HUES48 (cell line): ENCODE measurements at regions not wholly inside any gene's neighbourhood (a gene's known extent, or its start where the extent isn't known, plus 50 kb on each side); places are given as distances from the start of the nearest gene placed in this dataset.
A peak's percentile ranks its signal among the peaks of the same experiment; 100 is the strongest.
"Not testable (repeated sequence)": the region's sequence is repeated elsewhere in the genome, so short reads cannot be mapped to it uniquely, and the experiment has no call there.

Experiments
- H3K27ac ChIP-seq: one replicate; pipeline ENCODE4 v1.7.0; 2013; ENCODE audit warnings: low read depth, low read length, inconsistent platforms
- H3K27me3 ChIP-seq: 2 replicates; pipeline ENCODE4 v1.6.1; 2013; ENCODE audit warnings: mild to moderate bottlenecking, low read length; ENCODE audit not compliant: control insufficient read depth, insufficient read depth
- H3K36me3 ChIP-seq: 2 replicates; pipeline ENCODE4 v1.6.1; 2013; ENCODE audit warnings: low read length; ENCODE audit not compliant: control insufficient read depth, insufficient read depth
- H3K4me1 ChIP-seq: 2 replicates; pipeline ENCODE4 v1.6.1; 2013; ENCODE audit warnings: mild to moderate bottlenecking, low read length; ENCODE audit not compliant: control insufficient read depth, insufficient read depth
- H3K4me3 ChIP-seq: 2 replicates; pipeline ENCODE4 v1.5.1; 2013; ENCODE audit warnings: mild to moderate bottlenecking, low read depth, low read length
- H3K9ac ChIP-seq: 2 replicates; pipeline ENCODE4 v1.6.1; 2013; ENCODE audit warnings: mild to moderate bottlenecking, low read depth, low read length, moderate library complexity
- H3K9me3 ChIP-seq: 2 replicates; pipeline ENCODE4 v1.6.1; 2013; ENCODE audit warnings: low read length; ENCODE audit not compliant: control insufficient read depth, insufficient read depth

DNA sequence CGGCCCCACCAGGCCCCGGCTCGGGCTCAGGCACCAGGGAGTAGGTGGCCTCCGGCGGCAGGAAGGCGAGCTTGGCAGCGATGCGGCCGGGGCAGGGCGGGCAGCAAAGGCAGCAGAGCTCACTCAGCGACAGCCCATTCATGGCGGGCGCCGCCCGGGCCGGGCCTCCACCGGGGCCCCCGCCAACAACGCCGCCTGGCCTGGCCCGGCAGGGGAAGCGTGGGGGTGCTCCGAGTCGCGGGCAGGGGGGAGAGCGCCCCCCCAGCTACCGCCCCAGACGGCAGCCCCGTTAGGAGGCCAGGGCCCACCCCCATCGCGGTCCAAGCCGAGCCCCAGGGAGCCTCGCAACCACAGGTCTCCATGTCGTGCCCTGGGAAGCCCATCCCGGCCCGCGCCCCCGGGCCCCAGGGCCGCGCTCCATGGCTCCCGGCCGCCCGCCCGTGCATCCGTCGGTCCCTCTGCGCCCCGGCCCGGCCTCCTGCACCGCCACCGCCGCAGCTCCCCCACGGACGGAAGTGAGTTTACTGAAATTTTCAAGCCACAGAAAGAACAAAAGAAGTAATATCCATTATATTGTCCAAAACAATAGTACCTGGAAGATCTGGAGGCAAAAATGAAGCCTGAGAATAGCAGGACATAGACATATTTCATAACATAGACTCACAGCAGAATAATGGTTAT lies 126.6 kb upstream of the VPREB1 start:
- not testable (repeated sequence) for H3K9ac ChIP-seq, H3K27ac ChIP-seq, H3K4me3 ChIP-seq, H3K36me3 ChIP-seq, H3K4me1 ChIP-seq, H3K9me3 ChIP-seq
- H3K27me3 ChIP-seq = peaks cover 56% of the 10 kb centered on the region

DNA sequence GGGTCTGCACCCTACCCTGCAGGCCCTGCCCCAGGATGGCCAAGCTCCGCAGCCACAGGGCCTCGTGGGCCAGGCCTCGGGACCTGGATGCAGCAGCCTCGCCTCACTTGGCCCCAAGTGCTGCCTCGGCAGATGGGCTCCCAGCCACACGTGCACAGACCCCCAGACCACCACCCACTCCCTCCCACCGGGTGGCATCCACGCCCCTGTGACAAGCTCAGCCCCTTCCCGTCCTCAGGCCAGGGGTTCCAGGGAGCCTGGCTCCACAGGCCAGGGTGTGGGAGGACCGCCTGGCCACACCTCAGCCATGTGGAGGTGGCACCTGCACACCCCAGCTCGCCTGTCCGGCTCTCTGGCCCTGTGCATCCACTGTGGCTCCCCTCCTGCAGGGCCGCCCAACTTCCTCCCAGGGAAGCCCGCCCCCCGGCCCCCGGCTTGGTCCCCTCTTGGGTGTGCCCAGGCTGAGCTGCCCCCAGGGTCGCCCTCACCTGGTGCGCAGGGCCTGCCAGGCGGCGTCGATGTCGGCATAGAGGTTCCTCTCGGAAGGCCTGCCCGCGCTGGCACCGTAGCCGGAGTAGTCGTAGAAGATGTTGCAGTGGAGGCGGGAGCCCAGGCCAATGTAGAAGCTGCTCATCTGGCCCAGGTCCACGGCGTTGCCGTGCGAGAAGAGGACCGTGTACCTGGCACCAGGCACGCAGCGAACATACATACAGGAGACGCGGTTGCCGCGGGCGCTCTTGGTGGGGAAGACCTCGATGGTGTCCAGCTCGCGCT lies 127.4 kb upstream of the VPREB1 start:
- peaks cover 56% of the 10 kb centered on the region for H3K27me3 ChIP-seq
- H3K9ac ChIP-seq, H3K4me3 ChIP-seq, H3K9me3 ChIP-seq, H3K4me1 ChIP-seq, H3K36me3 ChIP-seq, H3K27ac ChIP-seq: not testable (repeated sequence)

DNA sequence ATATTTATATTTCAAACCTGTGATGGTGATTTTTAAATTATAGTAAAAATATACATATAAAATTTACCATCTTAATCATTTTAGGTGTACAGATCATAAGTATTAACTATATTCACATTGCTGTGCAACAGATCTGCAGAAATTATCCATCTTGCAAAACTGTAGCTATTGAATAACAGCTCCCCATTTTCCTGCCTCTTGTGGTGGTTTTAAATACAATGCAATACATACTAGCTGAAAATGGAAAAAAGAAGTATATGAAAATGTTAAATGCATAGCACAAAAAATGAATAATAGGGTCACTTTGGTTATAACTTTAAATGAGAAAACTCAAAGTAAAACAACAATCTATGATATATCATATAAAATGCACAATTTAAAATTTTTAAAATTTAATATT lies 130.9 kb upstream of the VPREB1 start:
- H3K27me3 ChIP-seq = peaks cover 49% of the 10 kb centered on the region
- H3K4me1 ChIP-seq = no peaks in the 10 kb centered on the region; the same call in 1 of the 2 replicates
- H3K9ac ChIP-seq = no peak overlapping the region
- H3K9me3 ChIP-seq = no peaks in the 10 kb centered on the region
- H3K27ac ChIP-seq = no peak overlapping the region
- no peak overlapping the region for H3K4me3 ChIP-seq
- no peaks in the 10 kb centered on the region for H3K36me3 ChIP-seq

DNA sequence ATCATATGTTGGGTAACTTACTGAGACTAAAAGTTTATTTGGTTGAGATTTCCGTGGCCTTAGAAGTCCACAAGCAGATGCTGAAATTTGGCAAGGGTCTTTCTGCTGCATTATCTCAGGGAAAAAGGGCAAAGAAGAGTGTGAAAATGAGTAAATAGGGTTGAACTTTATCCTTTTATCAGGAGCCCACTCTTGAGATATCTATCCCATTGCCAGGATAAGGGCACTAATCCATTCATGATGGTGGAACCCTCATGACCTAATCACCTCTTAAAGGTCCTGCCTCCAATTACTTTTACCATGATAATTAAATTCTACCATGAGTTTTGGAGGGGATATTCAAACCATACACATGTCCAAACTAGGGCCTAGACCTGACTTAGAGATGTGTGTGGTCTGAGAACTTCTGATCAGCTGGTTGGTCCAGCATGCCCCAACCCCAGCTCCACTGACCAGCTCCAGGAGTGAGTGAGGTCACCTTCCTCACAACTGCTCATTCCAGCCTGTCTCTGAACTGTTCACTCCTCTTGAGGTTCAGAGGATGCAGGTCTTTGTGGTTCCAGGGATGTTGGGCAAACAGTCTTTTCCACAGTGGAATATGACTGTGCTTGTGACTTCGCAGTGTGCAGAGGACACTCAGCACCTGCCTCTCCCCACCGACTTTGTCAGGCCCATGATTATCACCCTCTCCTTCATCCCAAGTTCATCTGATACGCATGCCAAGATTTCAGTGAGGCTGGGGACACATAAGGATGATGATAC lies 130.1 kb upstream of the TOP3B start:
- H3K4me3 ChIP-seq = no peak overlapping the region
- H3K27me3 ChIP-seq = peaks cover 50% of the 10 kb centered on the region
- H3K4me1 ChIP-seq = peaks cover 3% of the 10 kb centered on the region
- no peaks in the 10 kb centered on the region for H3K9me3 ChIP-seq
- H3K27ac ChIP-seq = no peak overlapping the region
- no peak overlapping the region for H3K9ac ChIP-seq
- H3K36me3 ChIP-seq = no peaks in the 10 kb centered on the region

DNA sequence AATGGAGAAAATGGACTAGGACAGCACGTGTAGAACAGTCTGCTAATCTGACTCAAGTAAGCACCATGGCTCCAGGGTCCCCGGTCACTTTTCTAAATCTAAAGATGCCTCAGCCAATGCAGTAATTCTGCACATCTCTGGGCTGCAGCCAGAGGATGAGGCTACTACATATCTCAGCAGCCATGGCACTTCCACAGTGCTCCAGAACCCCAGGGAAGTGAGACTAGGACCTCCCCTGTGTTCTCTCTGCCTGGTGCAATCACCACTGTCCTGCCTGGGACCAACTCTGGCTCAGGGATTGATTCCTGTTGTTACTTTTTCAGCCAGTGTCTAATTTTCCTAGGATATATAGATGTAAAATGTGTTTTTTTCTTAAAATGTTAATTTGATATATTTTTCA lies 129.4 kb upstream of the TOP3B start:
- peaks cover 5% of the 10 kb centered on the region for H3K4me1 ChIP-seq
- no peak overlapping the region for H3K4me3 ChIP-seq
- no peaks in the 10 kb centered on the region for H3K9me3 ChIP-seq
- H3K9ac ChIP-seq = no peak overlapping the region
- H3K27me3 ChIP-seq = peaks cover 57% of the 10 kb centered on the region
- no peak overlapping the region for H3K27ac ChIP-seq
- no peaks in the 10 kb centered on the region for H3K36me3 ChIP-seq

DNA sequence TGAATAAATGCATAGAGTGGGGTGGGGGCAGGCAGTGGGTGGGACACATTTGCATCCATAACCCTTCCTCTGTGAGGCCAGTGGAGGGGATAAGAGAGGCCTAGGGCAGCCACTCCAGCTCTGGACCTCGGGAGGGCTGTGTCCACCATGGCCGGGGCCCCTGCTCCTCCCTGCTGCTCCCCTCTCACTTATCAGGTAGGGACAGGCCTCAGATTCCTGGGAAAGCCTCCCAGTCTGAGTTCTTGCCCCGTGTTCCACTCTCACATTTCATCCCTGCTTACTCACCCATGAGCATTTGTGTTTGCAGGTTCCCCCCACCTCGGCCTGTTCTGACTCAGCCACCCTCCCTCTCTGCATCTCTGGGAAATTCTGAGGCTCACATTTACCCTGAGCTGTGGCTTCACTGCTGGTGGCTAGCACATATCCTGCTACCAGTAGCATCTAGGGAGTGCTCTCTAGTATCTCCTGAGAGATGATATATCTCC lies 128.7 kb upstream of the TOP3B start:
- Histone ChIP-seq H3K9me3 (no peaks in the 10 kb centered on the region), H3K4me1 (peaks cover 5% of the 10 kb centered on the region), H3K4me3 (no peak overlapping the region), H3K9ac (no peak overlapping the region), H3K27me3 (peaks cover 63% of the 10 kb centered on the region), H3K36me3 (no peaks in the 10 kb centered on the region), H3K27ac (peak overlapping the region; percentile 75)

DNA sequence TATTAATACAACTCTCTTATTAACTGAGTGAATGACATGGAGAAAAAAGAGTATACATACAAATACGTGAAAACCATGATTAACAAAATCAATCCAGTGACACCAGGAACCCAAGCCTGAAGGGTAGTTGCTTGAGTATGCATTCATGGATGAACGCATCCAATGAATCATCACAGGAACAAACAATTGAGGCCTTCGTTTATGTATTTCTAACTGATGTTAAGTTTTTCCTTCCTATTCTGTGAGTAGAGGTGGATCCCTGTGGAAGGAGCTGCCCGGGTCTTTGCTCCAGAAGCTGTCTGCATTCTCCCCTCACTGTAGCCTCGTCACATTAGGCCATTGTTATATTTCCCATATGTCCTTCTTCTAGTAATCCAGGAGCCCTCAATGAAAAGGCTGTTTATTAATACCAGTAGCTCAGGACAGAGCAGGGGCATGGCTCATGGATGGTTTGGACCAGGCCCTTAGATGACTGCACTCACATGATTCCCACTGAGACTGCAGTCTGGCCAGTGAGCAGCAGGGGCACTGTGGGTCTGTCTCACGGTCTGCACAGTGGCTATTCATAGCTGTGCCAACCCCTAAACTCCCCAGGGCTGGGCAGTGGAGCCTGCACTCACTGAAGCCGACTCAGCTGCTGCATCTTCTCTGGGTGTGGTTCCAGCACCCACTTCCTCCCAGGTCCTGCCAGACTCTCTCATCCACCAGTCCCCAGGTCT lies 128.1 kb upstream of the TOP3B start:
- no peaks in the 10 kb centered on the region for H3K36me3 ChIP-seq
- H3K9ac ChIP-seq = no peak overlapping the region
- H3K9me3 ChIP-seq = no peaks in the 10 kb centered on the region
- no peak overlapping the region for H3K4me3 ChIP-seq
- peaks cover 5% of the 10 kb centered on the region for H3K4me1 ChIP-seq
- H3K27me3 ChIP-seq = peaks cover 64% of the 10 kb centered on the region
- peak overlapping the region; percentile 75 for H3K27ac ChIP-seq

DNA sequence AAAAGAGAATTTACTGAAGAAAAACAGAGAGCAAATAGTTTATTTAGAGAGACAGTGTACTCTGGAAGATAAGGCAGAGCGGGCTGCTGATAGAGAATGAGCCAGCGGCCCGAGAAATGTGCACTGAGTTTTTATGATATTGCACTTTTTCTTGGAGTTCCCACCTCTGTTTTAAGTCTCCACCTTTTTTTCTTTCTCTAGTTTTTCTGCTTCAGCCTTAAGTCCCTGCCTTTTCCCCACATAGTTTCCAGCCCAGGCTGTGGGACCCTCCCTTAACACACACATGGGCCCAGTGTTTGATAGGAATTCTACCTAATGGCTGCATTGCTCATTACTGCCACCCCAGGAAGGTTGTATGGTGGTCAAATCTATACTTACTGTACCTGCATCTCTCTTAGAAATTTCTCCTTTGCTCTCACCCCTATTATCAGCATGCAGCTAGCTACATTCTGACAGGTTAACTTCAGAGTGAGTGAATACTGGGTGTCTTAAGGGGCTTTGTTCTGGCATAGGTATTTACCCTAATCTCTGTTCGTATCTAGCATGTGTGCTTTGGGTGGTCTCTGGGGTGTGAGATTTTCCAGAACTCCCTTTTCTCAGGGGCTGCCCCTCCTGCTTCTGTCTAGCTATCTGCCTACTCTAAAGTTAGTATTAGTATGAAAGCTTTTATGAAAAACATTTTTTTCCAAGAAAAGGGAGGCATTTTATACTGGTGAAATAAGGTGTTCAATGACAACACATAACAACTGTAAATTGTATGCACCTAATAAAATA lies 127.3 kb upstream of the TOP3B start:
- H3K27ac ChIP-seq = no peak overlapping the region
- peaks cover 72% of the 10 kb centered on the region for H3K27me3 ChIP-seq
- H3K9ac ChIP-seq = no peak overlapping the region
- H3K9me3 ChIP-seq = no peaks in the 10 kb centered on the region
- H3K4me3 ChIP-seq = no peak overlapping the region
- peaks cover 5% of the 10 kb centered on the region for H3K4me1 ChIP-seq
- no peaks in the 10 kb centered on the region for H3K36me3 ChIP-seq

DNA sequence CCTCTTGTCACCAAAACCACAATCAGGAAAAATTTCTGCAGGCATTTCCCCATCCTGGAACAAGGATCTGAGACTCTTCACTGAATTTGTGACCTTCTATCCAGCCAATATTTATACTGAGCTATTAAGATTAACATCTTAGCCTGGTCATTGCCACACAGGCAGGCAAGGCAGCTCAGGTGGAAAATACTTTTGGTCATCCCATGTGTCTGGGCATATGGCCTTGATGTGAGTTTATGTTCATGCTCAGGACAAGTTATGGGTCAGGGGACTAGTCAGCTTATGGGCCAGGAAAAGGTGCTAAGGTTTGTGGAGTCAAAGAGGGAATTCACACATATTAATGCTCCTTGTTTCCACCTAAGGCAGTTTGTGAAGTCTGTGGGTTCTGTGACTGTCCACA lies 124.3 kb upstream of the TOP3B start:
- H3K36me3 ChIP-seq = no peaks in the 10 kb centered on the region
- peaks cover 81% of the 10 kb centered on the region for H3K27me3 ChIP-seq
- no peaks in the 10 kb centered on the region for H3K9me3 ChIP-seq
- H3K4me3 ChIP-seq = no peak overlapping the region
- peaks cover 5% of the 10 kb centered on the region for H3K4me1 ChIP-seq
- H3K27ac ChIP-seq = no peak overlapping the region
- H3K9ac ChIP-seq = no peak overlapping the region

DNA sequence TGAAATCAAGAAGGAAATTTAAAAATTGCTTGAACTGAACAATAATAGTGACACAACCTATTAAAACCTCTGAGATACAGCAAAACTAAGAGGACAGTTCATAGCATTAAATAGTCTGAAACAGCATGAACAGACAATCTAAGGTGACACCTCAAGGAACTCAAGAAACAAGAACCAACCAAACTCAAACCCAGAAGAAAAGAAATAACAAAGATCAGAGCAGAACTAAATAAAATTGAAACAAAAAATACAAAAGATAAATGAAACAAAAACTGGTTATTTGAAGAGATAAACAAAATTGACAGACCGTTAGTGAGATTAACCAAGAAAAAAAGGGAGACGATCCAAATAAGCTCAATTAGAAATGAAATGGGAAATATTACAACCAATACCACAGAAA lies 122.8 kb upstream of the TOP3B start:
- no peak overlapping the region for H3K9ac ChIP-seq
- peaks cover 78% of the 10 kb centered on the region for H3K27me3 ChIP-seq
- no peak overlapping the region for H3K4me3 ChIP-seq
- H3K4me1 ChIP-seq = peaks cover 5% of the 10 kb centered on the region; the same call in 1 of the 2 replicates
- no peaks in the 10 kb centered on the region for H3K36me3 ChIP-seq
- no peak overlapping the region for H3K27ac ChIP-seq
- no peaks in the 10 kb centered on the region for H3K9me3 ChIP-seq
